ENCODE measurements at regions not wholly inside any gene's neighbourhood (a gene's known extent, or its start where the extent isn't known, plus 50 kb on each side); places are given as distances from the start of the nearest gene placed in this dataset.

DNA sequence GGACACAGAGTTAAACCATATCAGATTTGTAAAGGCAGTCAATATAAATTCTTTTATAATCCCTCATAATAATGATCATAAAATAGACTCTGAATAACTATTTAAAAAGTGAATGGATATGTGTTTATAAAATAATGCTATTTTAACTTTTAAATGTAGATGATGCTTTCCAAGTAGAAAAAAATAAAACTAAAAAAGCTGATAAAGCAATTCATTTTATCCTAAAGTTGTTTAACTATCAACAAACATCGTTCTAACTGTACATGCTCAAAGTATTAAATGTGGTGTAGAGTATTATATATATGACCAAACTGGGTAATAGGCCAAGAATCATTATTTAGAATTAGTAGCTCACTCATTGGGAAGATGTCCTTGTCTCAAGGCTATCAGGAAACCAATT lies 248.3 kb upstream of the CLEC14A start:
- TF ChIP-seq MXD4 (CRISPR knock-in tag; IDR thresholded peaks at IDR 0.05; ENCODE audit: borderline replicate concordance) (no peak), TEAD4 (CRISPR knock-in tag; IDR thresholded peaks at IDR 0.05) (no peak)
- TF ChIP-seq, protein P1, sequence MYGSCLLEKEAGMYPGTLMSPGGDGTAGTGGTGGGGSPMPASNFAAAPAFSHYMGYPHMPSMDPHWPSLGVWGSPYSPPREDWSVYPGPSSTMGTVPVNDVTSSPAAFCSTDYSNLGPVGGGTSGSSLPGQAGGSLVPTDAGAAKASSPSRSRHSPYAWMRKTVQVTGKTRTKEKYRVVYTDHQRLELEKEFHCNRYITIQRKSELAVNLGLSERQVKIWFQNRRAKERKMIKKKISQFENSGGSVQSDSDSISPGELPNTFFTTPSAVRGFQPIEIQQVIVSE (CRISPR knock-in tag; IDR thresholded peaks at IDR 0.05; ENCODE audit: borderline replicate concordance) = no peak
- TF ChIP-seq, protein P2, sequence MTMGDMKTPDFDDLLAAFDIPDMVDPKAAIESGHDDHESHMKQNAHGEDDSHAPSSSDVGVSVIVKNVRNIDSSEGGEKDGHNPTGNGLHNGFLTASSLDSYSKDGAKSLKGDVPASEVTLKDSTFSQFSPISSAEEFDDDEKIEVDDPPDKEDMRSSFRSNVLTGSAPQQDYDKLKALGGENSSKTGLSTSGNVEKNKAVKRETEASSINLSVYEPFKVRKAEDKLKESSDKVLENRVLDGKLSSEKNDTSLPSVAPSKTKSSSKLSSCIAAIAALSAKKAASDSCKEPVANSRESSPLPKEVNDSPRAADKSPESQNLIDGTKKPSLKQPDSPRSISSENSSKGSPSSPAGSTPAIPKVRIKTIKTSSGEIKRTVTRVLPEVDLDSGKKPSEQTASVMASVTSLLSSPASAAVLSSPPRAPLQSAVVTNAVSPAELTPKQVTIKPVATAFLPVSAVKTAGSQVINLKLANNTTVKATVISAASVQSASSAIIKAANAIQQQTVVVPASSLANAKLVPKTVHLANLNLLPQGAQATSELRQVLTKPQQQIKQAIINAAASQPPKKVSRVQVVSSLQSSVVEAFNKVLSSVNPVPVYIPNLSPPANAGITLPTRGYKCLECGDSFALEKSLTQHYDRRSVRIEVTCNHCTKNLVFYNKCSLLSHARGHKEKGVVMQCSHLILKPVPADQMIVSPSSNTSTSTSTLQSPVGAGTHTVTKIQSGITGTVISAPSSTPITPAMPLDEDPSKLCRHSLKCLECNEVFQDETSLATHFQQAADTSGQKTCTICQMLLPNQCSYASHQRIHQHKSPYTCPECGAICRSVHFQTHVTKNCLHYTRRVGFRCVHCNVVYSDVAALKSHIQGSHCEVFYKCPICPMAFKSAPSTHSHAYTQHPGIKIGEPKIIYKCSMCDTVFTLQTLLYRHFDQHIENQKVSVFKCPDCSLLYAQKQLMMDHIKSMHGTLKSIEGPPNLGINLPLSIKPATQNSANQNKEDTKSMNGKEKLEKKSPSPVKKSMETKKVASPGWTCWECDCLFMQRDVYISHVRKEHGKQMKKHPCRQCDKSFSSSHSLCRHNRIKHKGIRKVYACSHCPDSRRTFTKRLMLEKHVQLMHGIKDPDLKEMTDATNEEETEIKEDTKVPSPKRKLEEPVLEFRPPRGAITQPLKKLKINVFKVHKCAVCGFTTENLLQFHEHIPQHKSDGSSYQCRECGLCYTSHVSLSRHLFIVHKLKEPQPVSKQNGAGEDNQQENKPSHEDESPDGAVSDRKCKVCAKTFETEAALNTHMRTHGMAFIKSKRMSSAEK (CRISPR knock-in tag; IDR thresholded peaks at IDR 0.05; ENCODE audit: borderline replicate concordance) = no peak
- Mint-ChIP-seq H3K9me3 (peaks cover 4% of the 10 kb centered on the region; the same call in 1 of the 2 replicates), H3K27me3 (ENCODE audit: low read depth) (no peaks in the 10 kb centered on the region; the same call in 1 of the 2 replicates), H3K27ac (no peak overlapping the region), H3K4me1 (0 out of 2 replicates have a peak, but pooled peaks cover 2% of the 10 kb centered on the region), H3K36me3 (no peaks in the 10 kb centered on the region), H3K4me3 (no peak overlapping the region)
- CTCF ChIA-PET = no interaction called here
- DNase-seq (ENCODE audit: low spot score) (no peak), ATAC-seq (no peak)
- POLR2A ChIA-PET = no interaction called here

DNA sequence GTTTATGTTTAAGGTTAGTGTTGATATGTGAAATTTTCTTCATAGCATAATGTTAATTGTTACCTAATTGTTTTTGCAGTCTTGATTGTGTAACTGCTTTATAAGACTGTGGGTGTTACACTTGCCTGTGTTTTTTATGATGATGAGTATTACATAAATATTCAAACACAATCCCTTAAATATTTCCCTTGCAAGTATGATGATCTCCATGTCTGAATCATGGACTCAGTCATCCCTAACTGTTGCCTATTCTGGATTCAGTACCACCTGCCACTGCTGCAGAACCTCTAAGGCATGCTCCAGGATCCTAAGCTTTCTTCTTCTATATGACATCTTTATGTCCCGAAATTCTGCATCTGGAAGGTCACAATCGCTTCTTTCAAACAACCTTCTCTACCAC lies 246.3 kb upstream of the CLEC14A start:
- no peak overlapping the region for H3K4me3 Mint-ChIP-seq
- no peaks in the 10 kb centered on the region; the same call in 1 of the 2 replicates for H3K27me3 Mint-ChIP-seq (ENCODE audit: low read depth)
- DNase-seq (ENCODE audit: low spot score) = no peak
- ATAC-seq = no peak
- CTCF ChIA-PET = no interaction called here
- 0 out of 2 replicates have a peak, but pooled peaks cover 2% of the 10 kb centered on the region for H3K4me1 Mint-ChIP-seq
- peaks cover 4% of the 10 kb centered on the region; the same call in 1 of the 2 replicates for H3K9me3 Mint-ChIP-seq
- POLR2A ChIA-PET = no interaction called here
- TF ChIP-seq NFE2L1 (CRISPR knock-in tag; IDR thresholded peaks at IDR 0.05) (no peak), IRF2 (CRISPR knock-in tag; IDR thresholded peaks at IDR 0.05; ENCODE audit: borderline replicate concordance, low read depth) (no peak), ZNF219 (CRISPR knock-in tag; IDR thresholded peaks at IDR 0.05; ENCODE audit: borderline replicate concordance) (no peak), ZNF232 (CRISPR knock-in tag; IDR thresholded peaks at IDR 0.05) (no peak), JUN (CRISPR knock-in tag; IDR thresholded peaks at IDR 0.05) (no peak), NR2C2 (CRISPR knock-in tag; IDR thresholded peaks at IDR 0.05) (no peak), GRHL2 (CRISPR knock-in tag; IDR thresholded peaks at IDR 0.05; ENCODE audit: insufficient replicate concordance, severe bottlenecking) (no peak)
- TF ChIP-seq, protein P3, sequence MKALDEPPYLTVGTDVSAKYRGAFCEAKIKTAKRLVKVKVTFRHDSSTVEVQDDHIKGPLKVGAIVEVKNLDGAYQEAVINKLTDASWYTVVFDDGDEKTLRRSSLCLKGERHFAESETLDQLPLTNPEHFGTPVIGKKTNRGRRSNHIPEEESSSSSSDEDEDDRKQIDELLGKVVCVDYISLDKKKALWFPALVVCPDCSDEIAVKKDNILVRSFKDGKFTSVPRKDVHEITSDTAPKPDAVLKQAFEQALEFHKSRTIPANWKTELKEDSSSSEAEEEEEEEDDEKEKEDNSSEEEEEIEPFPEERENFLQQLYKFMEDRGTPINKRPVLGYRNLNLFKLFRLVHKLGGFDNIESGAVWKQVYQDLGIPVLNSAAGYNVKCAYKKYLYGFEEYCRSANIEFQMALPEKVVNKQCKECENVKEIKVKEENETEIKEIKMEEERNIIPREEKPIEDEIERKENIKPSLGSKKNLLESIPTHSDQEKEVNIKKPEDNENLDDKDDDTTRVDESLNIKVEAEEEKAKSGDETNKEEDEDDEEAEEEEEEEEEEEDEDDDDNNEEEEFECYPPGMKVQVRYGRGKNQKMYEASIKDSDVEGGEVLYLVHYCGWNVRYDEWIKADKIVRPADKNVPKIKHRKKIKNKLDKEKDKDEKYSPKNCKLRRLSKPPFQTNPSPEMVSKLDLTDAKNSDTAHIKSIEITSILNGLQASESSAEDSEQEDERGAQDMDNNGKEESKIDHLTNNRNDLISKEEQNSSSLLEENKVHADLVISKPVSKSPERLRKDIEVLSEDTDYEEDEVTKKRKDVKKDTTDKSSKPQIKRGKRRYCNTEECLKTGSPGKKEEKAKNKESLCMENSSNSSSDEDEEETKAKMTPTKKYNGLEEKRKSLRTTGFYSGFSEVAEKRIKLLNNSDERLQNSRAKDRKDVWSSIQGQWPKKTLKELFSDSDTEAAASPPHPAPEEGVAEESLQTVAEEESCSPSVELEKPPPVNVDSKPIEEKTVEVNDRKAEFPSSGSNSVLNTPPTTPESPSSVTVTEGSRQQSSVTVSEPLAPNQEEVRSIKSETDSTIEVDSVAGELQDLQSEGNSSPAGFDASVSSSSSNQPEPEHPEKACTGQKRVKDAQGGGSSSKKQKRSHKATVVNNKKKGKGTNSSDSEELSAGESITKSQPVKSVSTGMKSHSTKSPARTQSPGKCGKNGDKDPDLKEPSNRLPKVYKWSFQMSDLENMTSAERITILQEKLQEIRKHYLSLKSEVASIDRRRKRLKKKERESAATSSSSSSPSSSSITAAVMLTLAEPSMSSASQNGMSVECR (CRISPR knock-in tag; IDR thresholded peaks at IDR 0.05; ENCODE audit: borderline replicate concordance) = no peak
- TF ChIP-seq, protein P4, sequence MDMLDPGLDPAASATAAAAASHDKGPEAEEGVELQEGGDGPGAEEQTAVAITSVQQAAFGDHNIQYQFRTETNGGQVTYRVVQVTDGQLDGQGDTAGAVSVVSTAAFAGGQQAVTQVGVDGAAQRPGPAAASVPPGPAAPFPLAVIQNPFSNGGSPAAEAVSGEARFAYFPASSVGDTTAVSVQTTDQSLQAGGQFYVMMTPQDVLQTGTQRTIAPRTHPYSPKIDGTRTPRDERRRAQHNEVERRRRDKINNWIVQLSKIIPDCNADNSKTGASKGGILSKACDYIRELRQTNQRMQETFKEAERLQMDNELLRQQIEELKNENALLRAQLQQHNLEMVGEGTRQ (CRISPR knock-in tag; IDR thresholded peaks at IDR 0.05) = no peak
- TF ChIP-seq, protein P5, sequence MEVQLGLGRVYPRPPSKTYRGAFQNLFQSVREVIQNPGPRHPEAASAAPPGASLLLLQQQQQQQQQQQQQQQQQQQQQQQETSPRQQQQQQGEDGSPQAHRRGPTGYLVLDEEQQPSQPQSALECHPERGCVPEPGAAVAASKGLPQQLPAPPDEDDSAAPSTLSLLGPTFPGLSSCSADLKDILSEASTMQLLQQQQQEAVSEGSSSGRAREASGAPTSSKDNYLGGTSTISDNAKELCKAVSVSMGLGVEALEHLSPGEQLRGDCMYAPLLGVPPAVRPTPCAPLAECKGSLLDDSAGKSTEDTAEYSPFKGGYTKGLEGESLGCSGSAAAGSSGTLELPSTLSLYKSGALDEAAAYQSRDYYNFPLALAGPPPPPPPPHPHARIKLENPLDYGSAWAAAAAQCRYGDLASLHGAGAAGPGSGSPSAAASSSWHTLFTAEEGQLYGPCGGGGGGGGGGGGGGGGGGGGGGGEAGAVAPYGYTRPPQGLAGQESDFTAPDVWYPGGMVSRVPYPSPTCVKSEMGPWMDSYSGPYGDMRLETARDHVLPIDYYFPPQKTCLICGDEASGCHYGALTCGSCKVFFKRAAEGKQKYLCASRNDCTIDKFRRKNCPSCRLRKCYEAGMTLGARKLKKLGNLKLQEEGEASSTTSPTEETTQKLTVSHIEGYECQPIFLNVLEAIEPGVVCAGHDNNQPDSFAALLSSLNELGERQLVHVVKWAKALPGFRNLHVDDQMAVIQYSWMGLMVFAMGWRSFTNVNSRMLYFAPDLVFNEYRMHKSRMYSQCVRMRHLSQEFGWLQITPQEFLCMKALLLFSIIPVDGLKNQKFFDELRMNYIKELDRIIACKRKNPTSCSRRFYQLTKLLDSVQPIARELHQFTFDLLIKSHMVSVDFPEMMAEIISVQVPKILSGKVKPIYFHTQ (CRISPR knock-in tag; IDR thresholded peaks at IDR 0.05) = no peak
- TF ChIP-seq, protein P6, sequence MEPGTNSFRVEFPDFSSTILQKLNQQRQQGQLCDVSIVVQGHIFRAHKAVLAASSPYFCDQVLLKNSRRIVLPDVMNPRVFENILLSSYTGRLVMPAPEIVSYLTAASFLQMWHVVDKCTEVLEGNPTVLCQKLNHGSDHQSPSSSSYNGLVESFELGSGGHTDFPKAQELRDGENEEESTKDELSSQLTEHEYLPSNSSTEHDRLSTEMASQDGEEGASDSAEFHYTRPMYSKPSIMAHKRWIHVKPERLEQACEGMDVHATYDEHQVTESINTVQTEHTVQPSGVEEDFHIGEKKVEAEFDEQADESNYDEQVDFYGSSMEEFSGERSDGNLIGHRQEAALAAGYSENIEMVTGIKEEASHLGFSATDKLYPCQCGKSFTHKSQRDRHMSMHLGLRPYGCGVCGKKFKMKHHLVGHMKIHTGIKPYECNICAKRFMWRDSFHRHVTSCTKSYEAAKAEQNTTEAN (CRISPR knock-in tag; IDR thresholded peaks at IDR 0.05) = no peak
- no peaks in the 10 kb centered on the region for H3K36me3 Mint-ChIP-seq
- H3K27ac Mint-ChIP-seq = no peak overlapping the region

Data from WTC11 (cell line).